ENCODE measurements at regions not wholly inside any gene's neighbourhood (a gene's known extent, or its start where the extent isn't known, plus 50 kb on each side); places are given as distances from the start of the nearest gene placed in this dataset.

DNA sequence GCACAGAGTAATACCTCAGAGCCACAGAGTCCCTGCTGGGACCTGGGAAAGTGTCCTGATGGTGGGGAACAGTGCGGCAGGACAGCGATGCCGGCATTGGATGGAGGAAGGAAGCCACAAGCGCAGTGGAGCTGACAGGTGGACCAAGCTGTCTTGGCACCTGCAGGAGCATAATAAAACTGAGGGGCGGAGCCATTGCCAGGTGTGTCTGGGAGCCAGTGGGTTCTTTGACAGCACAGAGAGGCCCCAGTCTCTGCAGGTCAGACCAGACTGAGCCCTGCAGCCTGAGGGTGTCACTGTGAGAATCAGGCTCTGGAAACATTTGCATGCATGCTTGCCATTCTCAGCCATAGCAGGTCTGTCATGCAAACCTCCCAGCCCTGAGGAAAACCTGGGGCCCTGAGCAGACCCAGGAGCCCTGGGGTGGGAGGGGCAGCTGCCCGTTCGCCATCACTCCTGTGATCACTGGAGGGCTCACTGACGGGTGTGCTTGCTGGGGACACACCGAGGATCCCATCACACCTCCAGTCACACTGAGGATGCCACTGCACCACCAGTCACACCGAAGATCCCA, 210.5 kb upstream of the HDAC4 start:
- no peak for TF ChIP-seq CTCF (IDR thresholded peaks at IDR 0.05; ENCODE audit: insufficient read depth, low read length)
- TF ChIP-seq POLR2AphosphoS5 (IDR thresholded peaks at IDR 0.05; ENCODE audit: low read depth), result no peak
